HG02642 (cell line): ENCODE measurements at regions not wholly inside any gene's neighbourhood (a gene's known extent, or its start where the extent isn't known, plus 50 kb on each side); places are given as distances from the start of the nearest gene placed in this dataset.

Source experiments
- ATAC-seq: cut with Tn5 transposase; IDR thresholded peaks from one replicate; pipeline ENCODE4 v1.9.1; 2021; ENCODE audit warnings: mild to moderate bottlenecking; ENCODE audit not compliant: unreplicated experiment, poor library complexity

DNA sequence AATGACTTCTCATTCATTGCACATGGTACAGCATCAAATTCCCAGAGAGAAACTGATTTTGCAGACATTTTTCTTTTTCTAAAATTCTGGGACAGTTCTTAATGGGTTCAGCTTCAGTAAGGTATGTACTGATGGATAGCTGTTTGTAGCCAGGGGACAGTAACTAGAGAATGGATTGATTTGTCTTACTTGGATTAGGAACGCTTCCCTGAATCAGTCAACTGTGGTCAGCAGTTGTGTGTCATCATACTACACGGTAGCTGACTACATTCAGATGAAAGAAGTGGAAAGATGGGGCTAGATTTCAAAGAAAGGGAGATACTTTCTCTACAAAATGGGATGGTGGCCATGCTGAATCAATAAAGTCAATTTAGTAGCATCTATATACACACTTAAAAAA is 431.4 kb downstream of the GRB14 start:
- no peak for ATAC-seq

DNA sequence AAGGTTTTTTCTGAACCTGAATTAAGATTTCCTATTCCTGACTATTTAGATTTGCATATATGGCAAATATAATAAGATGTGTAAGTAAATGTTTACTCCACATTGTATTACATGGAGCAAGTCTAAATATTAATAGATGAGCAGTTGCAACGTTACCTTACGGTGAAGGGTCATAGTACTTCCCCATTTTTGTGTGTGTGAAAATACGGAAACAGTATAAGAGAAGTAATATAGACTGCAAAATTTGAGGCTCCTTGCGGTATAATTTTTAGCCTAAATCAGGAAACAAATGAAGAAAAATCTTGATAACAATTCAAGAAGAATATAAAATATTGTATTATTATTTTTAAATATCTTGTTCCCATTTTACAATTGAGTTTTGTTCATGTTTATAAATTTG is 434.2 kb downstream of the GRB14 start:
- no peak for ATAC-seq

DNA sequence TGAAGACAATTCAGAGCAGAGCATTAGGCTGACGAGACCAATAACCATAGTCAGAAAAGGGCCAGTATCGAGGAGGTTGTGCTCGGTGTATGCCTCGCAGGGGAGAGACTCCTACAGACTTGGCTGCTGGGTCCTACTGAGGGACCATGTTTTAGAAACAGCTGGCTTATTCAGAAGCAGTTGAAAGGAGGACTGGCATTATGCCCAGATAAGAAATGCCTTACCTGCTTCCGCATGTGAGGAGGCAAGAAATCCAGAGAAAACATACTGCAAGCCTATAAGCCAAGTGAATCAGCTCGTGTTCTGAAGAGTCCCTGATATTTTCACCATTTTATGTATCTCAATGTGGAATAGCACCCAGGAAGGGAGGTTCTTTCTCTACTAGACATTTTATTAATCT is 434.7 kb downstream of the GRB14 start:
- ATAC-seq = no peak

DNA sequence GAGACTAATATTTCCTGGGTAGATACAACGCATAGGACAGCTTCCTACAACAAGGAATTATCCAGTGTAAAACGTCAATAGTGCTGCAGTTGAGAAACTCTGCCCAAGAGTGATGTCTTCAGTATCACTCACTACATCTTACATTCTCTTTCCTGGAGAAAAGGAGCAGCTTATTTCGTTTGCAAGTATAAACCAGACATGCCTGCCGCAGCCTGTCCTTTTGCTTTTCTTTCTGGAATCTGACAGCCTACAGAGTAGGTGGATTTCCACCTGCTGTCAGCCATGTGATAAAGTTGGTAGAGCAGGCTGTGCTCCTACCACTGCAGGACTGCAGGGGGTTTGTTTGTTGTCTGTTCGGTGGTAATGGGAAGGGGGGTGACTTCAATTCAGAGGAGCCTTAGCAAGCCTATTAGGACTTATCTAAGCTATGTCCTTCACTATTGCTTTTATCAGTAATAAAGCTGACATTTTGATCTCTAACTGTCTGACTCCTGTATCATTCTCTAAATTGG is 439.1 kb downstream of the GRB14 start:
- ATAC-seq = no peak

DNA sequence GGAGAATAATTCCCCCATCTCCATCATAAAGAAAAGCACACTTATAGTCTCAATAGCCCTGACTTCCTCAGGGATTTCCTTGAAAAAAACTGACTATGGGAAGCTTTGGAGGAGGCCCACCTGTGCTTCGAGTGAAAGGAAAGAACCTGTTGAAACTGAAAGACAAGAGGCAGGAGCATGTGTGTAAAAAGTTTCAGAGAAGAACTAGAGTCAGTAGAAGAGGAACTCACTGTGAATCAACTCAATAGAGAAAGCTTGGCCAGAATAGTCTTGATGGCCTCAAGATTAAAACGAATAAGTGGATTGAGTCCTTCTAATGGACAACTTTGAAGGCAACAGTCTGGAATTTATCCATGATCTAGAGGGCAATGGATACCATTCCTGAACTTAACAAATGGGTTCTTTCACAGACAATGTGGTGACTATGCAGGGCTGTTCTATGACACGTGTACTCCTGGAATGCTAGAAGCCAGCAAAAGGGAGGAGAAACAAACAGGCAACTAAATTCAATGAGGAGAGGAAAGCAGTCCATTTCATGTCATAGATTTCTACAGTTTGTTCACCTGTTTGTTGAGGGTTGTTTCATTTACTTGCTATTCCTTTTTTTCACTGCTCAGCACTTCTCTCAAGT is 442.3 kb downstream of the GRB14 start:
- ATAC-seq = no peak

DNA sequence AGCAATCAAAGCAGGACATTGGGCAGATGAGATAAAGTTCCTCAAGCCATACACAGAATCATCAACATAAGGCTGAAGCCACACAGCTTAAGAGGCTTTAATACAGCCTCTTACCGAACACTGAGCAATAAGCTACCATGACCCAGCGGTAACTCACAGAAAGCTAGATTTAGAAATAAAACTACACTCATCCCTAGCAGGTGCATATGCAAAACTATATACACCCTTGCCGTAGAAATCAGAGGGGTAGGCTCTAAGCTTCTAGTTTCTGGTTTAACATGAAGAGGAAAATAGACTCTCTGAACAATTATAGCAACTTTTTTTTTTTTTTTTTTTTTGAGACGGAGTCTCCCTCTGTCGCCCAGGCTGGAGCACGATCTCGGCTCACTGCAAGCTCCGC is 428.8 kb upstream of the FIGN start:
- ATAC-seq = no peak

DNA sequence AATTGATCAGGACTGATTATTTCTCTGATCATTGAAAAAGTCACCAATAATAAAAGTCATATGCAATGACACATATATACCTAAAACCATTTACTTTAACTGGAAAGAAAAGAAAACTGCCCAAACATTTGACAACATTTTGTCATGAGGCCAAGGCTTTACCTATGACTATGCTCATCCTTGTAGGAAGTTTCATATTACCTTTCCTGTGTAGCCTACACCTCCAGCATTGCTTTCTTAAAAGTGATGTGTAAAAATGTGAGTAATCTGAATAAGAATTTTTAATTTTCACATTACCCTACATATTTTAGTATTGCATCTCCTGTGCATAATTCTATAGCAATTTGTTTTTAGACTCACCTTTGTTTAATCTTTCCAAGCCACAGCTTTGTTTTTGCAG is 419.8 kb upstream of the FIGN start:
- ATAC-seq = no peak

DNA sequence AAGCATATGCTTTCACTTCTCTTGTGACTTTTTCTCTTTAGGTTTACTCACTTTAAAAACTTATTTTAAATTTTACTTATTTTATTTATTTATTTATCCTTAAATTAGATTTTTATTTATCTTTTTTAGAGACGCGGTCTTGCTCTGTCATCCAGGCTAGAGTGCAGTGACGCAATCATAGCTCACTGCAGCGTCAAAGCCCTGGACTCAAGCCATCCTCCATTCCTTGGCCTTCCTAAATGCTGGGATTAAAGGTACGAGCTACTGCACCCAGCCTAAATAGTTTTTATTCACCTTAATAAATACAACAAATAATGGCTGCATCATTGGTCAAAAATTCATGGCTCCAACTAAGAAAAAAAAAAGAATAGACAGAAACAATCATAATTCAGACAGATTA is 415.7 kb upstream of the FIGN start:
- no peak for ATAC-seq

DNA sequence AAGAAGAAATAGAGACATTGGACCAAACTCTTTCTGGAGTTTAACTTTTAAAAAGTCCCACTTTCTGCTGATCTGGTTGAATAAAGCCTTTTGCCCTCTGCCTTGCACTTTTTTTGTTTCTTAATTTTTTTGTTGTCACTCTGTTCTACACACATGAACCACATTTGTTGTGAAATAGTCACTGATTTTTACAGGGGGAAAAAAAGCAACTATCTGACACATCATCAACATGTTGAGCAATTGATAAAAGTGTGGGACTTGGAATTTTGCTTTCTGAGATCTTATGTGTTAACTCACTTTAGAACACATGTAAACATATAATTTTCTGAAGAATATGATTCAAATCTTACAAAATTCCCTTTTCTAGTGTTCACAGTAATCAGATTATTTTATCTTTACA is 414.8 kb upstream of the FIGN start:
- no peak for ATAC-seq

DNA sequence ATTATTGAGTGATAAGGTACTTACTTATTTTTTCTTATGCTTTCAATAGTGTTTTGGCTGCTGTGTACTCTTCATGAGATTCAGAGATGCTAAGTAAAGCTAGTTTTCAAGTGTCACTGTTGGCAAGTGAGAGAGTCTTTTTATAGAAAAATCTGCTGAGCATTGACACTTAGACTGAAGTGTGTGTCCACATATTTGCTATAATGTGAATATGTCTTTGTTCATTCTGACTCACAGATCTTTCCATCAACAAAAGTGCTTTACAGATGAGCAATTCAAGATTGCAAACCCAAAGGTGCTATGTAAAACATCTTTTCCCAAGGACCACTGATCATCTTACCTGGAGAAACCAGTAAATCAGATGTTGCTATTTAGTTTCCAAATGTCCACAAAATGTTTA is 410.6 kb upstream of the FIGN start:
- no peak for ATAC-seq

DNA sequence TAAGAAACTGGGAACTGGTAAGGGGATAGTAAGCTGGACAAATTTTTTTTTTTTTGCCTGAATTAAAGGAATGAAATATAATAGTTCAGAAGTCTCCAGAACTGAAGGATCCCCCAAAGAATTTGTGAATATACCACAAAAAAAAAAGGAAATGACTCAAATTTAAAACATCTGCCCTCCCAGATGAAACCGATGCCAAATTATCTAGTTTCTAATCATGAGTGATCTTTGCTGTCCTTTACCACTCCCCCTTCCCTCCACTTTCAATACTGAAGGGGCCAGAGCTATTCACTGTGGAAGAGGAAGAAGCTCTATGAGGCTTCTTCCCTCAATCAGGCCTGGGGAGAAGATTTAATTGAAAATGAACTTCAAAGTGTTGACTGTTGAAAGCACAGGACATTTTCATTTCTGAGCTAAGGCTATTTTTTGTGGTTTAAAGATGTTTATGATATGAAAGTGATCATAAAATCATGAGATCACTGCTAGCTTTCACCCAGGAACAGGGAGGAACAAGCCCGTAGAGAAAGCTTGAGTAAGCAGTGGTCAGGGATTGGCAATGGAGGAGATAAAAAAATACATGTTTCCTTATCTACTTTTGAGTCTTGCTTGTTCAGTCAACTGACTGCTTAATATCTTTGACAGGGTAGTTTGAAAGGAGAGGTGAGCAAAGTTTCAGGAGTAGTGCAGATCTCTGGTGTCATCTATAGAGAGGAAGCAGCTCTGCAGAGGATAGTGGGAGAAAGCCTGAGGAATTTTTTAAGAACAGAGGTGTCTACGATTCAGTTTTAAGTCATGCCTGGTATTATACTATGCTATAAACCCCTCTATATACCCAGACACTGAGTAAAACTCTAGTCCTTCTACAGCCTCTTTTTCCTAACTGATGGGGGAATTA is 409.5 kb upstream of the FIGN start:
- ATAC-seq = no peak

DNA sequence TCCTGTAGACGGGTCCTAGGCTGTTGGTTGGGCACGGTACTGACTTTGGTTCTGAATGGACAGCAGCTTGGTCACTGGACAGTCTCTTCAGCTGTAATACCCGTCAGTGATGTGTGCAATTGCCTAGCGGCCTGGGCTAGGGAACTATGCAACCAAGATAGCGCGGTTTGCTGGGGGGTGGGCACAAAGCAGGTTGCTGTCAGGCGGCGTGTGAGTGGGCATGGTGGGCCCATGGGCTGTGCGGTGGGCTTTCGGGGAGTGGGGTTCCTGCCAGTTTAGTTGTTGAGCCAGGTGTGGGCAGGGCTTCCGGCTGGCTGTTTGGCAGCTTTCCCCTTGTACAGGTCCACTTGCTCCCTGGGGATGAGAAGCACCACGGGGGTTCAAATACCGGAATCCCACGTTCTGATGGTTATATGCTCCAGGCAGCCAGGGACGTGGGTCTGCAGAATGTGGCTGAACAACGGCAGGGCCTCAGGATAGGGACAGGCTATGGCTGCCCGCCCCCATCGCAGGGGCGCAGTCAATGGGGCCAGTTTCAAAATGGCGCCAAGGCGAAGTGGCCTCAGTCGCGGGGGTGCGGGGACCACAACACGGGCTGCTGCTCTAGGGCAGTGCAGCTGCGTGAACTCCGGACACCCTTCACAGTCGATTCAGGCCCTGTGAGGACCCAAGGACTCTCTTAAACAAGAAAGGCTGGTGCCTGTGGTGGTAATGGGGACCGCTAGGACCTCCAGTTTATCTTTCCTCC is 407.5 kb upstream of the FIGN start:
- no peak for ATAC-seq

DNA sequence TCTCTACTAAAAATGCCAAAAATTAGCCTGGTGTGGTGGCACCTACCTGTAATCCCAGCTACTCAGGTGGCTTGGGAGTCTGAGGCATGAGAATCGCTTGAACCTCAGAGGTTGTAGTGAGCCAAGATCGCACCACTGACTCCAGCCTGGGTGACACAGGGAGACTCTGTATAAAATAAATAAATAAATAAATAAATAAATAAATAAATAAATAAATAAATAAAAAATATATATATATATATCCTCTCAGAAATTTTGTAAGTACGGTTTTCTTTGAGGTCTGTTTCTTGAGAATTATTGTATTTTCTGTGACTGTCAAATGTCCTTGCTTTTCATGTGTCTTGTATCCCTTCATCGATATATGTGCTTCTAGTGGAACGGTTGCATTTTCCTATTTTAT is 406.9 kb upstream of the FIGN start:
- ATAC-seq = no peak

DNA sequence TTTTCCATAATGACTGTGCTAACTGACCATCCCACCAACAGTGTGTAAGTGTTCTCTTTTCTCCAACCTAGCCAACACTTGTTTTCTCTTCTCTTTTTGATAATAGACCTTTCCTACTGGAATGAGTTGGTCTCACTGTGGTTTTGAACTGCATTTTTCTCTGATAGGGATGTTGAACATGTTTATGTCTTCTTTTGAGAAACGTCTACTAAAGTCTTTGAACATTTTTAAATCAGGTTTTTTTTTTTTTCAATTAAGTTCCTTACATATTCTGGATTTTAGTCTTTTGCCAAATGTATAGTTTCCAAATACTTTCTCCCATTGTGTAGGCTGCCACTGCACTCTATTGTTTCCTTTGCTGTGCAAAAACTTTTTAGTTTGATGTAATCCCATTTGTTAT is 405.5 kb upstream of the FIGN start:
- ATAC-seq = no peak

DNA sequence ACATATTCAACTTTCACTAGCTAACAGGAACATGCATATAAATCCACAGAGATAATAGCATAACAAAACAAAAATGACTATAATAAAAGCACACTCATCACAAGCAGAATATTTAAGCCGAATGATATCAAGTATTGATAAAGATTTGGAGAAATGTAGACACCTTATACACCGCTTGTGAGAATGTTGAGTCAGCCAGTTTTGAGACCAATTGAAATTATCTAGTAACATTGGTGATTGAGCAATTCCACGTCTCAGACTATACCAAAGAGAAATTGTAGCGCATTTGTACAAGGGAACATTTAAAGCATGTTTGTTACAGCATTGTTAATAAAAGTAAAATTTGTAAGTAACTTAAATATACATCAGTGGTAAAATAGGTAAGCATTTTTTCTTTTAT is 402.9 kb upstream of the FIGN start:
- ATAC-seq = no peak

DNA sequence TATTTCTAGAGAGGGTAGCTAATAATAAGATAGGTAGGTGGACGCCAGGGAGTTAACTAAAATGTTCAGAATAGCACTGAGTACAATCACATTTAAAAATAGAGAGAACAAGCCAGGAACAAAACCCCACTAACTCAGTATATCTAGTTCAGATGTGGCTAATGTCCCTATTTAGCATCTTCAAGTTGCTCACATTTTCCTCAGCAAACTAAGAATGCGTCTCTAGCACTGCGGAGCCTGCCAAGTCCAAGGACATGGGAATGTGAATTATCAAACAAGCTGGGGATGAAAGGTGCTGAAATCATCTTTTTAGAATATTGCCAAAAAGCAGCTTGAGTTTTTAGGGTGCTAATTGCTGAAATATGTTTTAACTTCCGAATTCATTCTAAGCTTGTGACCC is 398.5 kb upstream of the FIGN start:
- no peak for ATAC-seq

DNA sequence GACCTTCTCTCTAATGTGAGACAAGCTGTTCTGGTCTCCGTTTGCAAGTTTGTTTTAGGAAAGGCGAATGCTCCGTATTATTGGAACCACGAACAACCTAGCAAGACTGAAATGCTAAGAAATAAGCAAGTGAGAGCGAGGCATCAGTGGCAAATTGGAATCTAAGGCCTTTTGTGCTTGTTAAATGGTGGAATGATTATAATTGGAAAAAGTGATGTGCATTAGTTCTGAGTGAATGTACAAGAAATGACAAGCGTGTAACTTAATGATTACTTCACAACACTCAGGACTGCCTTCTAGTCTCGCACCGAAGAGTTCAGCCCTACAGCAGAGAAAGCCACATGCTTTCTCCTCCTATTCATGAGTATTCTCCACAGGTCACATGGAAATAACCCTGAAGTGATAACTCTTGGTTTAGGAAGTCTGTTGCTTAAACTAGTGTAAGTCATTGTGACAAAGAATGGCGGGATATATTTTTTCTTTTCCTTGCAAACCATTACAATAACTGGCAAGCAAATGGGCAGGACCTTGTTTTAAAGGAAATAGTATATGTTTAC is 392.2 kb upstream of the FIGN start:
- no peak for ATAC-seq

DNA sequence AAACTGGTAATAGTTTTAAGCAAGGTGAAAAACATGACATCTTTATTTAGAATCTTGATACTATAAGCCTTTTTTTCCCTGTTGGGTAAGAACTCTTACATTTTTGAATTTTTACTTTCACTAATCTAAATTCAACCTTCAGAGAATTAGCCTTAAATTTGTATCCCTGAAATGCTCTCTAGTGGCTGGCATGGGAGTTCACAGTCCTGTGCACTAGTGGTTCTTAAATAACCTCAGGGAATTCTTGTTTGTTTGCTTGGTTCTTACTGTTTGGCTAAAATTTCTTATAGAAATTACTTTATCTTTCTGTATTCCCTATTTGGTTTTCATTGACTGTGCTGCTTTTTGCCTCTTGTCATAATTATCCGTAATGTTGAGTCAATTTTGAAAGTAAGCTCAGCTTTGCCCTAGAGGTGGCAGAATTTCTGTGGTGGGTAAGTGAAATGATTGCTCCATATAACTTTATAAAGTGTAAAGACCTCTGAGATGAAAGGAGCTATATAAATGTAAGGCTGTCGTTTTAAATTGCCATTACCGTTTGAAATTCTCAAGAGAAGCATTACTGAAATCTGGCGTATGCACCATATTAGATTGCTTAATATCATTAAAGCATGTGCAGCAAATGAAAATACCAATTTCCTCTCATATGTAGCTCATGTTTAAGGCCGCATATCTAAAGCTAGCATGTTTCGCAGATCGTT is 391.3 kb upstream of the FIGN start:
- ATAC-seq = no peak

DNA sequence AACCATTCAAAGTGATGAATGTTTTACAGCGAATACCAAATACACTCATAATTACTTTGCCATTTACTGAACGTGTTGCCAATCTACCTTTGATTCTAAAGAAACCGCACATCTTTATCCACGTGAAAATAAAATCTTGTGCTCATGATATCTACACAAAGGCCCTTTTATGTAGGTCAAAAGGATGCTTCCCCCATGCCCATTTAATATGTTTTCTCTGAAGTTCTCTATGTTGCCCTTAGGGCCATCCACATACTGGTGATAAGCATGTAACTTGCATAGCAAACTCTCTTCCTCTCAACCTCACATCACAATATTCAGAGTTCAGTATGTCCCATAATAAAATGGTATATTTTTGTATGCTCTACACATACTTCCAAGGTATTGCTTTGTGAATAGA is 380.0 kb upstream of the FIGN start:
- no peak for ATAC-seq

DNA sequence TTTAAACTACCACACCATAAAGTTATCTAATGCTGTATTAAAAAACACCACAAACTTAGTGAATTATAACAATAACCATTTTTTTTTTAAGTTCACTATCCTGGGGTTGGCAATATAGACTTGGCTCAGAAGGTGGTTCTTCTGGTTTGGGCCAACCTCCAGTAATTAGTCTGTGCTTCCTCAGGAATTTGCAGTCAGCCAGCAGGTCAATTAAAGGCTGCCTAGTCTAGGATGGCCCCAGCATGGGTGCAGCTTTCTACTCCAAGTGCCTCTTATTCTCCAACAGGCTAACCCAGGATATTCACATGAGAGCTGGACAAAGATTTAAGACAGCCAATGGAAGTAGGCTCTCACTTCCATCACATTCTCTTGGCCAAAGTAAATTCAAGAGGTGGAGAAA is 379.1 kb upstream of the FIGN start:
- ATAC-seq = no peak
